MG63 (cell line): ENCODE measurements at regions not wholly inside any gene's neighbourhood (a gene's known extent, or its start where the extent isn't known, plus 50 kb on each side); places are given as distances from the start of the nearest gene placed in this dataset.

Experiments
- DNase-seq: peaks from one replicate; pipeline ENCODE4 v3.0.0-alpha.2; 2020
- H3K27me3 ChIP-seq: fragments of 250-450 bp; sonication (Bioruptor Pico); 2 replicates; pipeline ENCODE4 v1.5.1; 2020; ENCODE audit warnings: mild to moderate bottlenecking, moderate library complexity
- H3K36me3 ChIP-seq: fragments of 250-450 bp; sonication (Bioruptor Pico); 2 replicates; pipeline ENCODE4 v1.5.1; 2020; ENCODE audit warnings: mild to moderate bottlenecking, moderate library complexity
- H3K4me3 ChIP-seq: fragments of 250-450 bp; sonication (Bioruptor Pico); 2 replicates; pipeline ENCODE4 v1.5.1; 2020; ENCODE audit warnings: mild to moderate bottlenecking, moderate library complexity
- H3K9me3 ChIP-seq: fragments of 250-450 bp; sonication (Bioruptor Pico); 2 replicates; pipeline ENCODE4 v1.5.1; 2020; ENCODE audit warnings: mild to moderate bottlenecking, moderate library complexity

GRCh38 chr1:118272884-118273283 lies 87.9 kb upstream of the SPAG17 start:
- Histone ChIP-seq H3K27me3 (no peaks in the 10 kb centered on the region), H3K36me3 (no peaks in the 10 kb centered on the region), H3K9me3 (no peaks in the 10 kb centered on the region), H3K4me3 (no peak overlapping the region)
- DNase-seq = no peak

DNA sequence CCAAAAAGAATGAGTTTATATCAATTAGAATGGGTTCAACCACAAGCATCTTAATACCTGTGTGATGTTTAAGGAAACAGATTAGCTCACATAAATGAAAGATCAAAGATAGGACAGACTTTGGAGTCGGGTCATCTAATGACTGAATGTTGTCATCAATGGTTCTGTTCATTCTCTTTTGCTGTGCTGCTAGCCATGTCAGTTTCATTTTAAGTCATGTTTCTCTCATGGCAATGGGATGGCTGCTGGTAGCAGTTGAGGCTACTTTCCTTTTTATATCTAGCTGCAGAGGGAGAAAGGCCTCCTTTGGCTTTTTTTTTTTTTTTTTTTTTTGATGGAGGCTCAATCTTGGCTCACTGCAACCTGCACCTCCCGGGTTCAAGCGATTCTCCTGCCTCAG lies 86.9 kb upstream of the SPAG17 start:
- DNase-seq = no peak
- Histone ChIP-seq H3K36me3 (no peaks in the 10 kb centered on the region), H3K27me3 (no peaks in the 10 kb centered on the region), H3K4me3 (no peak overlapping the region), H3K9me3 (no peaks in the 10 kb centered on the region)

DNA sequence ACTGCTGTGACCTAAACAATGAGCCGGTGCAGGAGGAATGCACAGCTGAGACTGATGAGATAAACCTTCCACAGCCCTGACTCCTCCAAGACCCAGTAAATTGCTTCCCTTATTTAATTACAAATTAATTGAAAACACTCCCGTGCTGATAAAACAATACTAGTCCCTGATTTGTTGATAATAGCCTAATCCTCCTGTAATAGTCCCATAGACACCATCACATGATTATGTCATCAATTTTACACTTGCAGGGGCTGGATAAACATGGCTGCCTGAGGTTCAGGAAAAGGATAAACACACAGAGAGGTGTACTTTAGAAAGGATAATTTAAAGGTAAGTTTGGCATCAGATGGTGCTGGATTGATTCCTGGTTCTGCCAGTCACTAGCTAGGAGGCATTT lies 84.6 kb upstream of the SPAG17 start:
- no peaks in the 10 kb centered on the region for H3K27me3 ChIP-seq

GRCh38 chr1:118266436-118266835 lies 81.4 kb upstream of the SPAG17 start:
- Histone ChIP-seq H3K9me3 (no peaks in the 10 kb centered on the region), H3K27me3 (no peaks in the 10 kb centered on the region), H3K36me3 (no peaks in the 10 kb centered on the region), H3K4me3 (no peak overlapping the region)
- no peak for DNase-seq

More for the DNA sequence above, 84.6 kb upstream of the SPAG17 start:
- Histone ChIP-seq H3K9me3 (no peaks in the 10 kb centered on the region), H3K36me3 (no peaks in the 10 kb centered on the region), H3K4me3 (no peak overlapping the region)
- no peak for DNase-seq

DNA sequence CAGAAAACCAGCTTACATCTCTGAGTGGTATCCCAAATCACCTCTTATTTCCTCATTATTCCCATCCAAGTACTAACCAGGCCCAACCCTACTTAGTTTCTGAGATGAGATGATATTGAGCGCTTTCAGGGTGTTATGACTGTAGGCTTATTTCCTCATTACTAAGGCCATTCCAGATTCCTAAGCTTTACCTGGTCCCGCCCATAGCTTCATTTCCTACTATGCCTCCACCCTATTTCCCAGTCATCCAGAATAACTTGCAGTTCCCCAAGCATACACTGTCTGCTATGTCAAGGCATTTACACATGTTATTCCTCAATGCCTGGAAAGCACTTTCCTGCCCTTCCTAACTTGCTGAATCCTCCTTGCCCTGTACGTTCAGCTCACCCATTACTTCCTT lies 79.3 kb upstream of the SPAG17 start:
- H3K27me3 ChIP-seq = no peaks in the 10 kb centered on the region
- no peak for DNase-seq
- H3K4me3 ChIP-seq = no peak overlapping the region
- H3K9me3 ChIP-seq = no peaks in the 10 kb centered on the region
- no peaks in the 10 kb centered on the region for H3K36me3 ChIP-seq

DNA sequence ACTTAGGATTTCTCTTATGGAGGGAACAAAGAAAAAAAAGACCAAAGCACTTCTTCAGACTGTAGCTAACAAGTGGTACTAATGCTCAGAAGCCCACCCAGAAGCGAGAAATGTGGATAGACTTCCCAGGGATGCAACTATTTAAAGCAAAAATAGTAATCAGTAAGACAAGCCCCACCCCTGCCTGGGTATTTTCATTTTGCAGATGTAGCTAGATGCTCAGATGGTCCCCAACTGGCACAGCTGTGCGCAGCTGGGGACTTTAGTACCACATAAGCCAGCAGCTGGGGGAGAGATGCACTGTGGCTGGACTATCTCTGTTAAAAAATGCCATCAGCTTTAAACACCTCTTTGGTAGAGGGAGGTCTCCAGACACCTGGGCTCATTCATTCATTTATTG lies 77.8 kb upstream of the SPAG17 start:
- Histone ChIP-seq H3K9me3 (no peaks in the 10 kb centered on the region), H3K36me3 (no peaks in the 10 kb centered on the region), H3K4me3 (no peak overlapping the region), H3K27me3 (no peaks in the 10 kb centered on the region)
- no peak for DNase-seq

DNA sequence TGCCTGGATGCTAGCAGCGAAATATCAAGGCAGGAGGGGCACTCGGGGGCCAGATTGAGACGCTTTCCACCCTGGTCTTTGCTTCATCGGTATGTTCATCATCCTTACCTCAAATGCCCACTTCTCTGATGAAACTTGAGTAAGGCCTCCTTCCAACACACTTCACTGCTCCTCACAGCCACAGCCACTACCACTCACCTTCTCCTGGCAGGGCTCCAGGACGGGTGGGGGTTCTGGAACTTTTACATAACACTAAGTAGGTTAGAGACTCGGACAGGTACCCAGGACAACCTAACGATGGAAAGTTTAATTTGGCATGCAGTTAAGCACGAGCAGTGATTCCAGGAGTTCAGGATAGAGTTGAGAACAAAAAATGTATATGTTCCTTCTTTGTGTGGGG lies 73.9 kb upstream of the SPAG17 start:
- no peaks in the 10 kb centered on the region for H3K36me3 ChIP-seq
- no peak overlapping the region for H3K4me3 ChIP-seq
- no peaks in the 10 kb centered on the region for H3K9me3 ChIP-seq
- no peaks in the 10 kb centered on the region for H3K27me3 ChIP-seq
- no peak for DNase-seq

GRCh38 chr1:118257946-118258345 lies 72.9 kb upstream of the SPAG17 start:
- H3K9me3 ChIP-seq = no peaks in the 10 kb centered on the region
- DNase-seq = no peak
- H3K36me3 ChIP-seq = no peaks in the 10 kb centered on the region
- H3K27me3 ChIP-seq = no peaks in the 10 kb centered on the region
- H3K4me3 ChIP-seq = no peak overlapping the region

DNA sequence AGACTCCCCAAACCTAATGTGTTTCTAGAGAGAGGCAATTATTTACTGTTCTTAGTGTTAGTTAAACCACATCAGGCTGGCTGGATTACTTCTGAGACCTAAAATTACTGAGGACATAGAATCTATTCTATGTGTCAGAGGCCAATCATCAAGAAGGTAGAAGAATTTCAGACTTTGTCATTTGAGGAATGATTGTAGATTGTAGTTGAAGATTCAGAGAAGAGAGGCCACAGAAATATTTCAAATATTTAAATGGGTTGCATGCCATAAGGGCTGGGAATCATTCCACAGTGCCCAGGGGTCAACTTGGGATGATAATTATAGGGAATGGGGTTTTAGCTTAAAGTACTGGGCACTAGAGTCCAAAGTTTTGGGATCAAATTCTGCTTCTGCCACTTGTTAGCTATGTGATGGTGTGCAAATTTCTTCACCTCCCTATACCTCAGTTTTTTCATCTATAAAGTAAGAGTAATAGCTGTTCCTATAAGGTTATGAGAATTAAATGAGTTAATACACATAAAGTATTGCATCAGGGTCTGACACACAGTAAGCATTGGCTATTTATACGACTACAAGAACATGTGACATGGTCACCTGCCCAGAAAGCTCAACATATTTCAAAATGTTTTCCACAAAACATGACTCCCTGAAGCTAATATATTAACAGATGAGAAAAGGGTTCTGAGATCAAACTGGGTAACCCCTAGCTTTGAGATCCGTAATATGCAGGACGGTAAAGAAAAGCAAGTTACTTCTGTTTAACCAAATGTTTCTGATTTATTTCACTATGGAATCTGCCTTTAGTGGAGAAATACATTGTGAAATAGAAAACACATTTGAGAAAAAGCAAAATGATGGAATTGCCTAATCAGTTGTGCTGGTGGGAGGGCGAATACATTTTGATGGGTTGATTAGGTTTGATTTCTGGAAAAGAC lies 69.7 kb upstream of the SPAG17 start:
- H3K4me3 ChIP-seq = no peak overlapping the region
- H3K36me3 ChIP-seq = no peaks in the 10 kb centered on the region
- no peak for DNase-seq
- H3K9me3 ChIP-seq = no peaks in the 10 kb centered on the region
- H3K27me3 ChIP-seq = no peaks in the 10 kb centered on the region

GRCh38 chr1:118254001-118254400 lies 69.0 kb upstream of the SPAG17 start:
- H3K27me3 ChIP-seq = no peaks in the 10 kb centered on the region
- no peak overlapping the region for H3K4me3 ChIP-seq
- no peaks in the 10 kb centered on the region for H3K36me3 ChIP-seq
- DNase-seq = no peak
- H3K9me3 ChIP-seq = no peaks in the 10 kb centered on the region

DNA sequence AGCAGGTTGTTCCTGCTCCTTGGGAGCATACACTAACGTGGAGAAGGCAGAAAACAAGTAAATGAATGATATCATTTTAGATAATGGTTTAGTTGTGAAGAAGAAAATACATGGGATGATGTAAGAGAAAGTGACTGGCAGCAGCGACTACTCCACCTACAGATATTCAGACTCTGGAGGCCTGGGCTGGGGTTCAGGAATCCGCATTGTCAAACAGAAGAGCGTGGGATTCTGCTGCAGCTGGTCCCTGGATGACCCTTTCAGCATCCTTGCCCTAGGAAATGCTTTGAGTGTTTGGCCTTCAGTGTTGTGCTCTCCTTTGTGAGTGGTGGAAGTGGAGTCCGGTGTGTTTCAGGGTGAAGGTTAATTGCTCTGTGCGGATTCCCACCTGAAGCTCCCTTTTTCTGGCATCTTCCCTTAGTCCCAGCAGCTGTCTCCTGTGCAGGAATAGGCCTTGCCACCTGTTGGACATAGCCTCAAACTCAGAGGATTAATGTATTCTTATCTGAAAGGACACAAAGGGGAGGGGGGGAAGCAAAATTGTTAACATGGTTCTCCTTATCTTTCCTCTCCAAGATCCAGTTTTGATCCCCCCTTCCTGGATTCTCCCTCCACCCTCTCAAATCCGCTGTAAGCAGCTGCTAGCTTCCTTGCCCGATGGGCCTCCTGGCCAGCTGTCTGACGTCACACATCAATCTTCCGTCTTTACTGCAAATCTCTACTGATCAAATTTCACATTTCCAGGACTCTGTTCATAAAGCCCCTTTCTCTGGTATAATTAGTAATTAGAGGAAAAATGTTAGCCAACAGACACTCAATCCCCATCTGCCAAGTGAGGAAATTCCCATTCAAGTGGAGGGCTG lies 68.3 kb upstream of the SPAG17 start:
- DNase-seq = no peak
- no peaks in the 10 kb centered on the region for H3K9me3 ChIP-seq

DNA sequence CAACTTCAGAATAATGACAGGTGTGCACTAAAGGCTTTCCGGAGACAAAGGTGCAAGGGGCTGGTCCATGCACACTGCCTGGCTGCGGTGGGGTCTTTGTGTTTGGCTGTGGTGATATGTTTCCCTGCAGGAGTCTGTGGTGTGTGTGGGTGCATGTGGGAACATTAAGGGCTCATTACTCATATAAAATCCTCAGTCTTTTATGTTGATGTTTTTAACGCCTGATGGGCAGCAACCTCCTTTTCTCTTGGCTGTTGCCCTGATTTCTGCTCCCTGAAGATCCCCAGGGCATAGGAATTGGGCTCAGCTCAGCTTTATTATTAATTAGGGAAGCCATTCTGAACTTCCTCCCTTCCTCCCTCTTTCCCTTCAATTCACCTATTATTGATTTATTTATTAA lies 67.6 kb upstream of the SPAG17 start:
- no peak for DNase-seq
- no peaks in the 10 kb centered on the region for H3K27me3 ChIP-seq
- no peaks in the 10 kb centered on the region for H3K9me3 ChIP-seq
- H3K36me3 ChIP-seq = no peaks in the 10 kb centered on the region
- no peak overlapping the region for H3K4me3 ChIP-seq

More for the DNA sequence above, 68.3 kb upstream of the SPAG17 start:
- H3K36me3 ChIP-seq = no peaks in the 10 kb centered on the region
- H3K27me3 ChIP-seq = no peaks in the 10 kb centered on the region
- H3K4me3 ChIP-seq = no peak overlapping the region

- Histone ChIP-seq H3K36me3 (no peaks in the 10 kb centered on the region), H3K9me3 (no peaks in the 10 kb centered on the region), H3K27me3 (no peaks in the 10 kb centered on the region), H3K4me3 (no peak overlapping the region)
- no peak for DNase-seq
Measured at GRCh38 chr1:118250232-118250631, 65.2 kb upstream of the SPAG17 start.

DNA sequence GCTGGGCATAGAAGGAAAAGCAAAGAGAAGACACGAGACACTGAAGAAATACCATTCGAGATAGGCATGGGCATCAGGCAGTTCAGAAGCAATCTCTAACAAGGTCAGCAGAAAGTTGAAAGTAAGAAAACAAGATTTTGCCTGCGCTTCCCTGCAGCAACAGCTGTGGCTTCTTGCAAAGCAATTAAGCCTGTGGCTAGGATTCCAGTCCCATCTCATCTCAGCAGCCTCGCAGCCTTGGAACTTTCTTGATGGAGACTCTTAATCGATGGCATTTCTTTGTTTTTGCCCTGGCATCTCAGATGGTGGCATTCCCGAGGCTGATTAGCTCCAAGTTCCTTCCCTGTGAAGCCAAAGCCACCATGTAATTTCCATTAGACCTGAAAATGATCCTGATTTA lies 64.6 kb upstream of the SPAG17 start:
- Histone ChIP-seq H3K4me3 (no peak overlapping the region), H3K27me3 (no peaks in the 10 kb centered on the region), H3K36me3 (no peaks in the 10 kb centered on the region), H3K9me3 (no peaks in the 10 kb centered on the region)
- DNase-seq = no peak

DNA sequence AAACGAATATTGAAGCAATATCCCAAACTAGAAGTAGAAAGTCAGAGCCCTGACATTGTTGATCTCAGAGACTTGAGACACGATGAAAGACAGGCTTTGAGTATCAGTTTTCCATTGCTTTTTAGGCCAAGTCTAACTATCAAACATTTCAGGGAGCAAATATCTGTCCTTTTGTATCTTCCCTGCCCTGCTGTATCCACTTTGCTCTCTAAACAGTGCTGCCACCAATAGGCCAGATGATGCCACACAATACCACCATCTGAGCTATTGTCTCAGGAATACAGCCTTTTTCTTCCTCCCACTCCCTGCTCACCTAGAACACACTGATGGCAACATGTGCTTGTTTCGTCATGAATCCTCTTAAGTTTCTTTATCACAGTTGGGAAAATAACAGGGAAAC lies 62.6 kb upstream of the SPAG17 start:
- no peak overlapping the region for H3K4me3 ChIP-seq
- no peaks in the 10 kb centered on the region for H3K9me3 ChIP-seq
- H3K36me3 ChIP-seq = no peaks in the 10 kb centered on the region
- H3K27me3 ChIP-seq = no peaks in the 10 kb centered on the region
- peak; percentile 12 for DNase-seq

GRCh38 chr1:118246646-118247045 lies 61.6 kb upstream of the SPAG17 start:
- Histone ChIP-seq H3K9me3 (no peaks in the 10 kb centered on the region), H3K4me3 (no peak overlapping the region), H3K27me3 (no peaks in the 10 kb centered on the region), H3K36me3 (no peaks in the 10 kb centered on the region)
- no peak for DNase-seq

- DNase-seq = peak; percentile 6
- no peaks in the 10 kb centered on the region for H3K36me3 ChIP-seq
- H3K9me3 ChIP-seq = peaks cover 3% of the 10 kb centered on the region; the same call in 1 of the 2 replicates
- no peak overlapping the region for H3K4me3 ChIP-seq
- no peaks in the 10 kb centered on the region for H3K27me3 ChIP-seq
Measured at GRCh38 chr1:118244194-118244593, 59.2 kb upstream of the SPAG17 start.
